ENCODE measurements at regions not wholly inside any gene's neighbourhood (a gene's known extent, or its start where the extent isn't known, plus 50 kb on each side); places are given as distances from the start of the nearest gene placed in this dataset.

- TF ChIP-seq, protein P1, sequence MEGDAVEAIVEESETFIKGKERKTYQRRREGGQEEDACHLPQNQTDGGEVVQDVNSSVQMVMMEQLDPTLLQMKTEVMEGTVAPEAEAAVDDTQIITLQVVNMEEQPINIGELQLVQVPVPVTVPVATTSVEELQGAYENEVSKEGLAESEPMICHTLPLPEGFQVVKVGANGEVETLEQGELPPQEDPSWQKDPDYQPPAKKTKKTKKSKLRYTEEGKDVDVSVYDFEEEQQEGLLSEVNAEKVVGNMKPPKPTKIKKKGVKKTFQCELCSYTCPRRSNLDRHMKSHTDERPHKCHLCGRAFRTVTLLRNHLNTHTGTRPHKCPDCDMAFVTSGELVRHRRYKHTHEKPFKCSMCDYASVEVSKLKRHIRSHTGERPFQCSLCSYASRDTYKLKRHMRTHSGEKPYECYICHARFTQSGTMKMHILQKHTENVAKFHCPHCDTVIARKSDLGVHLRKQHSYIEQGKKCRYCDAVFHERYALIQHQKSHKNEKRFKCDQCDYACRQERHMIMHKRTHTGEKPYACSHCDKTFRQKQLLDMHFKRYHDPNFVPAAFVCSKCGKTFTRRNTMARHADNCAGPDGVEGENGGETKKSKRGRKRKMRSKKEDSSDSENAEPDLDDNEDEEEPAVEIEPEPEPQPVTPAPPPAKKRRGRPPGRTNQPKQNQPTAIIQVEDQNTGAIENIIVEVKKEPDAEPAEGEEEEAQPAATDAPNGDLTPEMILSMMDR (conservative IDR thresholded peaks at IDR 0.05) = no peak
- Histone ChIP-seq H3K14ac (ENCODE audit: insufficient read depth, low read length) (no peak overlapping the region), H2BK20ac (ENCODE audit: low read depth, low read length, poor library complexity, severe bottlenecking) (no peak overlapping the region)
Observed at GRCh38 chr12:23428758-23429157, 520.7 kb downstream of the SOX5 start.

More at GRCh38 chr12:23428758-23429157, 520.7 kb downstream of the SOX5 start:
- Histone ChIP-seq H3K9ac (ENCODE audit: extremely low read depth, insufficient read length, low read length) (no peak overlapping the region), H2BK120ac (ENCODE audit: low read depth, low read length, poor library complexity, severe bottlenecking) (no peak overlapping the region), H2BK15ac (ENCODE audit: low read depth, low read length) (no peak overlapping the region), H4K8ac (replicated peaks; ENCODE audit: insufficient read length, low read depth, low read length) (no peak overlapping the region), H3K56ac (ENCODE audit: insufficient read length, low read depth, low read length) (no peak overlapping the region), H2BK5ac (ENCODE audit: insufficient read length, low read length) (no peak overlapping the region), H3K27me3 (ENCODE audit: insufficient read depth, low read length) (no peaks in the 10 kb centered on the region), H2AK5ac (ENCODE audit: insufficient read length, low read length) (no peak overlapping the region), H4K5ac (ENCODE audit: insufficient read length, low read depth, low read length) (no peak overlapping the region), H4K91ac (ENCODE audit: insufficient read length, low read depth, low read length) (no peak overlapping the region), H3K27ac (ENCODE audit: insufficient read length, low read depth, low read length) (no peak overlapping the region), H3K79me2 (ENCODE audit: insufficient read depth, low read length) (no peaks in the 10 kb centered on the region), H3K23ac (ENCODE audit: insufficient read length, low read depth, low read length) (no peak overlapping the region), H3K4ac (ENCODE audit: low read depth, low read length) (no peak overlapping the region), H3K18ac (ENCODE audit: insufficient read length, low read depth, low read length) (no peak overlapping the region), H3K4me1 (ENCODE audit: insufficient read depth, low read length) (no peaks in the 10 kb centered on the region; the same call in 1 of the 2 replicates), H2BK12ac (ENCODE audit: insufficient read length, low read depth, low read length) (no peak overlapping the region), H3T11ph (ENCODE audit: low read length) (no peak overlapping the region), H3K9me3 (ENCODE audit: control insufficient read depth, low read depth, low read length) (no peaks in the 10 kb centered on the region), H4K20me1 (ENCODE audit: control insufficient read depth, insufficient read depth, insufficient read length) (no peaks in the 10 kb centered on the region), H3K79me1 (ENCODE audit: insufficient read depth, low read depth, low read length, poor library complexity, severe bottlenecking) (no peaks in the 10 kb centered on the region), H2AFZ (ENCODE audit: low read length) (no peak overlapping the region), H3K4me2 (ENCODE audit: insufficient read depth, insufficient read length, low read length) (no peak overlapping the region), H3K23me2 (ENCODE audit: insufficient read length, low read depth, low read length, poor library complexity, severe bottlenecking) (no peaks in the 10 kb centered on the region)
- no peaks in the 10 kb centered on the region for H3K27me3 Mint-ChIP-seq (ENCODE audit: low read depth)
- no peak overlapping the region; a peak in 1 of 7 replicates for H3K27ac Mint-ChIP-seq
- no peak overlapping the region for H3K4me3 Mint-ChIP-seq
- DNase-seq = no peak
- WGBS (ENCODE audit: extremely low coverage, insufficient read length, low lambda C conversion rate) = no CpG with 5 or more reads among the region's 6 CpGs
- H3K4me1 Mint-ChIP-seq = peaks cover 6 to 8% of the 10 kb centered on the region in 2 experiments; a peak in 3 of 4 replicates
- no peaks in the 10 kb centered on the region for H3K36me3 Mint-ChIP-seq (ENCODE audit: insufficient read depth in 1 of 3, low read depth in 3 of 3)
- no peaks in the 10 kb centered on the region for H3K9me3 Mint-ChIP-seq
